Sigmoid colon (tissue), 6 donors: ENCODE measurements at regions not wholly inside any gene's neighbourhood (a gene's known extent, or its start where the extent isn't known, plus 50 kb on each side); places are given as distances from the start of the nearest gene placed in this dataset.

ENCODE experiments used
- DNase-seq: peaks from one replicate; pipeline ENCODE4 v3.0.0-alpha.2; 2019
- H3K27ac ChIP-seq, 4 donors: fragments of 200-600 bp; sonication (generic); one replicate each; pipeline ENCODE4 v1.5.1; 2016 to 2019; ENCODE audit warnings: mild to moderate bottlenecking in 1 of 4
- H3K27me3 ChIP-seq, 3 donors: fragments of 200-600 bp; sonication (generic); one replicate each; pipeline ENCODE4 v1.5.1; 2019; ENCODE audit warnings: mild to moderate bottlenecking in 1 of 3
- H3K36me3 ChIP-seq, 4 donors: fragments of 200-600 bp; sonication (generic); one replicate each; pipeline ENCODE4 v1.5.1; 2016 to 2019
- H3K4me1 ChIP-seq, 4 donors: fragments of 200-600 bp; sonication (generic); one replicate each; pipeline ENCODE4 v1.5.1; 2017 to 2019
- H3K4me3 ChIP-seq, 4 donors: fragments of 200-600 bp; sonication (generic); one replicate each; pipeline ENCODE4 v1.5.1; 2017 to 2019; ENCODE audit warnings: mild to moderate bottlenecking in 2 of 4, moderate library complexity in 1 of 4
- H3K9me3 ChIP-seq, 4 donors: fragments of 200-600 bp in 3 of 4; sonication (generic) in 3 of 4; one replicate each; pipeline versions ENCODE4 v1.5.1 to v1.6.1; 2013 to 2019
- CTCF ChIP-seq, 4 experiments: fragments of 450-650 bp in 3 of 4; fragments of 200-600 bp in 1 of 4; IDR thresholded peaks; one replicate each; pipeline ENCODE4 v1.5.1; 2016 to 2019; ENCODE audit warnings: antibody characterized with exemption in 4 of 4, mild to moderate bottlenecking in 3 of 4, moderate library complexity in 2 of 4
- EP300 ChIP-seq, 4 donors: sonication (generic); formaldehyde crosslinking; IDR thresholded peaks; one replicate each; pipeline ENCODE4 v1.6.1; 2017; ENCODE audit warnings: antibody characterized with exemption in 4 of 4
- POLR2A ChIP-seq, 2 donors: fragments of 450-650 bp; IDR thresholded peaks; one replicate each; pipeline ENCODE4 v1.6.1; 2016; ENCODE audit warnings: antibody characterized with exemption in 2 of 2, mild to moderate bottlenecking in 2 of 2, moderate library complexity in 2 of 2
- POLR2AphosphoS5 ChIP-seq, 4 donors: sonication (generic); formaldehyde crosslinking; IDR thresholded peaks; one replicate each; pipeline ENCODE4 v1.6.1; 2017; ENCODE audit warnings: antibody characterized with exemption in 4 of 4
- WGBS, 2 donors: extraction: QIAGEN DNeasy Blood & Tissue Kit; methylation state at CpG; one replicate each; pipeline ENCODE4 v1.1.7; 2013; 5-methylcytosine and 5-hydroxymethylcytosine counted together
- intact Hi-C: fragments of 100-400 bp; cut with DNase I; formaldehyde crosslinking; loops from one replicate; pipeline ENCODE4 v1.15.1; 2023
- donor health status: healthy with polysubstance abuse.
- donor health status: healthy.

DNA sequence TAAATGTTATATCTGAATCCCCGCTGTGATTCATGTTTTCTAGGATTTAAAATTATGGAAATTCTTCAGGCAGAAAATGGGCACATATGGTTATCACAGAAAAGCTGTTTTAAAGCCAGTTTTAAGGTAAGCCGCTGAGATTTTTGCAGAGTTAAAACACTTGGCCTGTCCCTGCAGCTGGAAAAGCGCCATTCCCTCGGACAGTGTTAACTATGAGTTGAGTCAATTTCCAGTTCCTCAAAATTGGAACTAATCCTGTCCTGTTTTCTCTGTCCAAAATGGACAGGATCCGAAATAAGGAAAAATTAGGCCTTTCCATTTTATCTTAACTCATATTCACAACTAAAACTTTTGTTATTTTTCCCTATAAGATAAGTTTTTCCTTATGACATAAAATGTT is 225.2 kb downstream of the SAMD5 start:
- Histone ChIP-seq H3K9me3 (no peaks in the 10 kb centered on the region), H3K27me3 (no peaks in the 10 kb centered on the region), H3K36me3 (no peaks in the 10 kb centered on the region), H3K4me1 (peaks cover 0 to 7% (median 7%) of the 10 kb centered on the region in 4 donors), H3K4me3 (no peak overlapping the region), H3K27ac (no peak overlapping the region)
- TF ChIP-seq EP300 (IDR thresholded peaks at IDR 0.05) (no peak), POLR2AphosphoS5 (IDR thresholded peaks at IDR 0.05) (no peak), CTCF (IDR thresholded peaks at IDR 0.05) (no peak), POLR2A (IDR thresholded peaks at IDR 0.05) (no peak)
- WGBS, 2 donors, result 80 to 87% methylated on average over 5 of the region's 5 CpGs
- DNase-seq, result no peak
- intact Hi-C loops, result no loop called here

- intact Hi-C loops, result no loop called here
- no peaks in the 10 kb centered on the region for H3K27me3 ChIP-seq
- H3K36me3 ChIP-seq, result no peaks in the 10 kb centered on the region
- H3K4me3 ChIP-seq, result no peak overlapping the region
- TF ChIP-seq POLR2A (IDR thresholded peaks at IDR 0.05), result no peak
- TF ChIP-seq CTCF (IDR thresholded peaks at IDR 0.05), result no peak
- TF ChIP-seq EP300 (IDR thresholded peaks at IDR 0.05), result no peak
- no peak for TF ChIP-seq POLR2AphosphoS5 (IDR thresholded peaks at IDR 0.05)
- no peak for DNase-seq
- no peaks in the 10 kb centered on the region for H3K9me3 ChIP-seq
- H3K4me1 ChIP-seq, result peaks cover 0 to 12% (median 11%) of the 10 kb centered on the region in 4 donors
- H3K27ac ChIP-seq, result no peak overlapping the region
- 90 to 94% methylated on average over 8 of the region's 8 CpGs for WGBS, 2 donors
Measured at GRCh38 chr6:147734151-147734550, 225.7 kb downstream of the SAMD5 start.

GRCh38 chr6:147735924-147736323 is 227.4 kb downstream of the SAMD5 start:
- 68 to 81% methylated on average over 3 of the region's 3 CpGs for WGBS, 2 donors
- Histone ChIP-seq H3K36me3 (no peaks in the 10 kb centered on the region), H3K27ac (no peak overlapping the region), H3K4me3 (no peak overlapping the region), H3K9me3 (no peaks in the 10 kb centered on the region), H3K4me1 (peaks cover 0 to 15% (median 12%) of the 10 kb centered on the region in 4 donors), H3K27me3 (no peaks in the 10 kb centered on the region)
- intact Hi-C loops, result no loop called here
- TF ChIP-seq POLR2A (IDR thresholded peaks at IDR 0.05) (no peak), EP300 (IDR thresholded peaks at IDR 0.05) (no peak), POLR2AphosphoS5 (IDR thresholded peaks at IDR 0.05) (no peak)
- no peak for DNase-seq

GRCh38 chr6:147737115-147737514 is 228.6 kb downstream of the SAMD5 start:
- Histone ChIP-seq H3K27ac (no peak overlapping the region), H3K4me1 (peaks cover 0 to 15% (median 12%) of the 10 kb centered on the region in 4 donors), H3K9me3 (no peaks in the 10 kb centered on the region), H3K27me3 (no peaks in the 10 kb centered on the region), H3K36me3 (no peaks in the 10 kb centered on the region), H3K4me3 (no peak overlapping the region)
- no peak for TF ChIP-seq CTCF (IDR thresholded peaks at IDR 0.05)
- TF ChIP-seq POLR2A (IDR thresholded peaks at IDR 0.05), result no peak
- no peak for TF ChIP-seq EP300 (IDR thresholded peaks at IDR 0.05)
- TF ChIP-seq POLR2AphosphoS5 (IDR thresholded peaks at IDR 0.05), result no peak
- intact Hi-C loops, result no loop called here
- no peak for DNase-seq
- WGBS, 2 donors, result 77 to 90% methylated on average over 5 of the region's 5 CpGs

- Histone ChIP-seq H3K9me3 (no peaks in the 10 kb centered on the region), H3K4me3 (no peak overlapping the region), H3K27me3 (no peaks in the 10 kb centered on the region), H3K4me1 (peaks cover 0 to 15% (median 12%) of the 10 kb centered on the region in 4 donors), H3K27ac (no peak overlapping the region), H3K36me3 (no peaks in the 10 kb centered on the region)
- intact Hi-C loops, result no loop called here
- no peak for DNase-seq
- TF ChIP-seq CTCF (IDR thresholded peaks at IDR 0.05), result no peak
- TF ChIP-seq POLR2AphosphoS5 (IDR thresholded peaks at IDR 0.05), result no peak
- no peak for TF ChIP-seq EP300 (IDR thresholded peaks at IDR 0.05)
- no peak for TF ChIP-seq POLR2A (IDR thresholded peaks at IDR 0.05)
- 87 to 88% methylated on average over 8 of the region's 8 CpGs for WGBS, 2 donors
Measured at GRCh38 chr6:147738099-147738498, 229.6 kb downstream of the SAMD5 start.
